Osteoblast (primary cell): ENCODE measurements at regions not wholly inside any gene's neighbourhood (a gene's known extent, or its start where the extent isn't known, plus 50 kb on each side); places are given as distances from the start of the nearest gene placed in this dataset.

Source experiments
- DNase-seq: peaks from one replicate; pipeline ENCODE4 v3.0.0; 2011; ENCODE audit warnings: low spot score, mixed read lengths; ENCODE audit not compliant: insufficient read length; ENCODE audit errors: missing footprints
- H2AFZ ChIP-seq: 2 replicates; pipeline ENCODE4 v1.6.0; 2011; ENCODE audit warnings: mild to moderate bottlenecking, low read length
- H3K27ac ChIP-seq: 2 replicates; pipeline ENCODE4 v1.5.1; 2011; ENCODE audit warnings: mild to moderate bottlenecking, low read depth, low read length, moderate library complexity
- H3K27me3 ChIP-seq: 2 replicates; pipeline ENCODE4 v1.6.0; 2012; ENCODE audit warnings: mild to moderate bottlenecking, control low read depth, inconsistent platforms, low read length, moderate library complexity; ENCODE audit not compliant: insufficient read depth
- H3K36me3 ChIP-seq: 2 replicates; pipeline ENCODE4 v1.5.1; 2011; ENCODE audit warnings: mild to moderate bottlenecking, low read length, control low read depth, moderate library complexity; ENCODE audit not compliant: insufficient read depth
- H3K4me1 ChIP-seq: 2 replicates; pipeline ENCODE4 v1.5.1; 2011; ENCODE audit warnings: mild to moderate bottlenecking, low read length, control low read depth, moderate library complexity; ENCODE audit not compliant: insufficient read depth
- H3K4me2 ChIP-seq: 2 replicates; pipeline ENCODE4 v1.6.0; 2011; ENCODE audit warnings: mild to moderate bottlenecking, low read length; ENCODE audit not compliant: insufficient read depth
- H3K4me3 ChIP-seq: fragments of 200-600 bp; sonication (generic); 3 replicates; pipeline ENCODE4 v1.5.1; 2012; ENCODE audit warnings: mild to moderate bottlenecking, low read length, inconsistent platforms; ENCODE audit not compliant: insufficient read depth
- H3K79me2 ChIP-seq: 2 replicates; pipeline ENCODE4 v1.6.0; 2012; ENCODE audit warnings: mild to moderate bottlenecking, low read length, control low read depth, inconsistent platforms; ENCODE audit not compliant: insufficient read depth
- H3K9me3 ChIP-seq: 2 replicates; pipeline ENCODE4 v1.5.1; 2011; ENCODE audit warnings: low read depth, low read length, control low read depth
- H4K20me1 ChIP-seq: 2 replicates; pipeline ENCODE4 v1.6.0; 2012; ENCODE audit warnings: mild to moderate bottlenecking, low read length, control low read depth; ENCODE audit not compliant: insufficient read depth
- TF ChIP-seq, protein P1 (sequence below): IDR thresholded peaks from 2 replicates; pipeline ENCODE4 v1.5.1; 2011; ENCODE audit warnings: mild to moderate bottlenecking, low read depth, low read length, moderate library complexity; ENCODE audit errors: extremely low read depth

DNA sequence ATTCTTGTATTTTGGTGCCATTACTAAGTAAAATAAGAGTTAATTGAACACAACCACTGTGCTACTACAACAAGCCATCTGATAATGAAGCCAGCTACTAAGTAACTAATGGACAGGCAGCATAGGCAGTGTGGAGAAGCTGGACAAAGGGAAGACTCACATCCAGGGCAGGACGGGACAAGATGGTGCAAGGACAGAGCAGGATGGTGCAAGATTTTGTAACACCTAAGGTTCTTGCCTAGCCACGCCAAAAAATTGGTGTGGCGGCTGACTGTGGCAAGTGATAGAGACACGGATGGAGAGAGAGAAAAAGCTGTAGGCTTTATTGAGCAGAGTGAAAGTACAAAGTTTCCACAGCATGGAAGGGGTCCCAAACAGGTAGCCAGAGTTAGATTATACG lies 114.0 kb upstream of the VANGL1 start:
- no peaks in the 10 kb centered on the region for H3K79me2 ChIP-seq
- no peaks in the 10 kb centered on the region for H3K36me3 ChIP-seq
- no peaks in the 10 kb centered on the region for H3K9me3 ChIP-seq
- H3K27ac ChIP-seq: no peak overlapping the region
- peaks cover 15% of the 10 kb centered on the region for H3K4me1 ChIP-seq
- no peak overlapping the region for H3K4me3 ChIP-seq
- H2AFZ ChIP-seq: no peak overlapping the region
- H4K20me1 ChIP-seq: no peaks in the 10 kb centered on the region
- TF ChIP-seq, protein P1, sequence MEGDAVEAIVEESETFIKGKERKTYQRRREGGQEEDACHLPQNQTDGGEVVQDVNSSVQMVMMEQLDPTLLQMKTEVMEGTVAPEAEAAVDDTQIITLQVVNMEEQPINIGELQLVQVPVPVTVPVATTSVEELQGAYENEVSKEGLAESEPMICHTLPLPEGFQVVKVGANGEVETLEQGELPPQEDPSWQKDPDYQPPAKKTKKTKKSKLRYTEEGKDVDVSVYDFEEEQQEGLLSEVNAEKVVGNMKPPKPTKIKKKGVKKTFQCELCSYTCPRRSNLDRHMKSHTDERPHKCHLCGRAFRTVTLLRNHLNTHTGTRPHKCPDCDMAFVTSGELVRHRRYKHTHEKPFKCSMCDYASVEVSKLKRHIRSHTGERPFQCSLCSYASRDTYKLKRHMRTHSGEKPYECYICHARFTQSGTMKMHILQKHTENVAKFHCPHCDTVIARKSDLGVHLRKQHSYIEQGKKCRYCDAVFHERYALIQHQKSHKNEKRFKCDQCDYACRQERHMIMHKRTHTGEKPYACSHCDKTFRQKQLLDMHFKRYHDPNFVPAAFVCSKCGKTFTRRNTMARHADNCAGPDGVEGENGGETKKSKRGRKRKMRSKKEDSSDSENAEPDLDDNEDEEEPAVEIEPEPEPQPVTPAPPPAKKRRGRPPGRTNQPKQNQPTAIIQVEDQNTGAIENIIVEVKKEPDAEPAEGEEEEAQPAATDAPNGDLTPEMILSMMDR: no peak
- DNase-seq: no peak
- no peaks in the 10 kb centered on the region for H3K27me3 ChIP-seq
- no peak overlapping the region for H3K4me2 ChIP-seq

GRCh38 chr1:115526900-115527299 lies 114.9 kb upstream of the VANGL1 start:
- peaks cover 12% of the 10 kb centered on the region for H3K4me1 ChIP-seq
- no peaks in the 10 kb centered on the region for H3K27me3 ChIP-seq
- no peak overlapping the region for H3K27ac ChIP-seq
- H3K9me3 ChIP-seq: no peaks in the 10 kb centered on the region
- no peak overlapping the region for H2AFZ ChIP-seq
- no peaks in the 10 kb centered on the region for H3K79me2 ChIP-seq
- no peak overlapping the region for H3K4me2 ChIP-seq
- H3K36me3 ChIP-seq: no peaks in the 10 kb centered on the region
- H3K4me3 ChIP-seq: no peak overlapping the region
- DNase-seq: no peak
- TF ChIP-seq, protein P1: no peak
- H4K20me1 ChIP-seq: no peaks in the 10 kb centered on the region

- Histone ChIP-seq H3K4me3 (no peak overlapping the region), H2AFZ (no peak overlapping the region), H3K4me2 (no peak overlapping the region), H4K20me1 (no peaks in the 10 kb centered on the region), H3K36me3 (no peaks in the 10 kb centered on the region), H3K27me3 (no peaks in the 10 kb centered on the region), H3K9me3 (no peaks in the 10 kb centered on the region), H3K79me2 (no peaks in the 10 kb centered on the region), H3K27ac (no peak overlapping the region), H3K4me1 (peaks cover 7% of the 10 kb centered on the region)
- no peak for DNase-seq
- TF ChIP-seq, protein P1: no peak
Observed at GRCh38 chr1:115524236-115524635, 117.5 kb upstream of the VANGL1 start.

GRCh38 chr1:115522386-115522785 lies 119.4 kb upstream of the VANGL1 start:
- H2AFZ ChIP-seq: no peak overlapping the region
- H3K9me3 ChIP-seq: no peaks in the 10 kb centered on the region
- H3K4me3 ChIP-seq: no peak overlapping the region
- H3K27ac ChIP-seq: no peak overlapping the region
- DNase-seq: no peak
- no peaks in the 10 kb centered on the region for H3K79me2 ChIP-seq
- H4K20me1 ChIP-seq: no peaks in the 10 kb centered on the region
- no peak overlapping the region for H3K4me2 ChIP-seq
- H3K36me3 ChIP-seq: no peaks in the 10 kb centered on the region
- H3K27me3 ChIP-seq: no peaks in the 10 kb centered on the region
- TF ChIP-seq, protein P1: no peak
- H3K4me1 ChIP-seq: peaks cover 7% of the 10 kb centered on the region
